GM18520 (cell line): ENCODE measurements at regions not wholly inside any gene's neighbourhood (a gene's known extent, or its start where the extent isn't known, plus 50 kb on each side); places are given as distances from the start of the nearest gene placed in this dataset.
A peak's percentile ranks its signal among the peaks of the same experiment; 100 is the strongest.

Source experiments
- ATAC-seq: cut with Tn5 transposase; IDR thresholded peaks from one replicate; pipeline ENCODE4 v1.9.1; 2021; ENCODE audit not compliant: unreplicated experiment

GRCh38 chr13:105037110-105037509 lies 1498.4 kb downstream of the EFNB2 start:
- ATAC-seq, result no peak

GRCh38 chr13:105035092-105035491 lies 1500.4 kb downstream of the EFNB2 start:
- ATAC-seq, result no peak

GRCh38 chr13:105033999-105034398 lies 1501.5 kb downstream of the EFNB2 start:
- no peak for ATAC-seq

DNA sequence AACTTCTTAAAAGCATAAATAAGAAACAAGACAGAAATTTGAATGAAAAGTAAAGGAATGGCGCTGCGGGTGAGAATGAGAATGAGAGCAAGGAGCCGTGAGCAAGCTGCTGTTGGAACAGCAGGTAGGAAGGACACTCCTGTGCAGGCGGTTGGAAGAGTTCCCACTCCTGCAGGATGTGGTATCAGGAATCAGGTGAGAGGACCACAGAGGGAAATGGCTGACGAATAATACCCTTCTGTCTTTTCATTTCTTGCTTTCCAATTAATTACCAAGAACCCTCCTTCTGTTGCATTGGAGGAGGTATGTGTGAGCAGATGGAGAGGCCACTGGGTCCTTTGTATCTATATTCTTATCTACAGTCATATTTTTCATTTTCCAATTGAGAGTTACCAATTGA lies 1504.2 kb downstream of the EFNB2 start:
- no peak for ATAC-seq

GRCh38 chr13:105030851-105031250 lies 1504.6 kb downstream of the EFNB2 start:
- ATAC-seq, result no peak

GRCh38 chr13:105019073-105019472 lies 1516.4 kb downstream of the EFNB2 start:
- no peak for ATAC-seq

- ATAC-seq, result no peak
These were observed 1519.2 kb downstream of the EFNB2 start for GRCh38 chr13:105016266-105016665.

- ATAC-seq, result no peak
These were observed 1526.9 kb downstream of the EFNB2 start for GRCh38 chr13:105008604-105009003.

DNA sequence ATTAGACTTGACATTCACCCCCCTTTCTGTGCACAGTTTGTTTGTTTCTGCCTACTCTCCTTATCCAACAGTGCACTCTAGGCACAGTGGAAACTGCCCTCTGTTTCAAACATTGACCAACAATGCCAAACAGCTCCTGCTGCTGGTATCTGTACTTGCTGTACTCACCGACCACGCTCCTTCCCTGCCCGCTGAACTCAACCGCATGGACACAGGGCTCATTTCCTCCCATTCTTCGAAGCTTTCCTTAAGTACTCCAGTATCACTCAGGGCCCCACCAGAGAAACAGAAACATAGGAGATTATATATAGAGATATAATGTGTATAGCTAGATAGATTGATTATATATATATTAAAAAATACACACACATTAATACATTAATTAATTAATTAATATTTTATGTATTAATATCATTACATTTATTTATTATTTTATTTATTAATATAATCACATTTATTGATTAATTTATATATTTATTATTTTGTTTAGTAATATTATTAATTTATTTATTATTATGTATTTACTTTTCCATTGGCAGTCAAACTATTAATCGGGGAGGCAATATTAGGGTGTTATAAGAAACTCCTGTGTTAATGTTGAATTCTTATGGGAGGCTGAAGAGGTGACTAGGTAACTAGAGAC lies 1528.2 kb downstream of the EFNB2 start:
- ATAC-seq, result no peak

DNA sequence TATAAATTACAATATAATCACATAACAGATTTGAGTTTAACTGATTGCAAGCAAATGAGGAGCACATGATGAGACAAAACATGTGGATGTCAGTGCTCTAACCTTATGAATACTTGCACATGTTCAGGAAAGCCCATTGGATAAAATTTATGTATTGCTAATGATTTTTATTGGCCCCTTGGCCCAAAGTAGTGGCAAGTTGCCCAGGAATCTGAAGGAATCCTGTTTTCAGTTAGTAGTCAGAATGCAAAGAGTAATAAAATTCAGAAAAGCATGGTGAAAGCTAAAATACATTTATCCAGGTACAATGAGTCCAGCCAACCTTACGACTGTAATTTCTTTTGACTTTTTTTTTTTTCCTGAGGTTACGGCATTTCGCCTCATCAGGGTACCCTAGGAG lies 1539.4 kb downstream of the EFNB2 start:
- no peak for ATAC-seq

DNA sequence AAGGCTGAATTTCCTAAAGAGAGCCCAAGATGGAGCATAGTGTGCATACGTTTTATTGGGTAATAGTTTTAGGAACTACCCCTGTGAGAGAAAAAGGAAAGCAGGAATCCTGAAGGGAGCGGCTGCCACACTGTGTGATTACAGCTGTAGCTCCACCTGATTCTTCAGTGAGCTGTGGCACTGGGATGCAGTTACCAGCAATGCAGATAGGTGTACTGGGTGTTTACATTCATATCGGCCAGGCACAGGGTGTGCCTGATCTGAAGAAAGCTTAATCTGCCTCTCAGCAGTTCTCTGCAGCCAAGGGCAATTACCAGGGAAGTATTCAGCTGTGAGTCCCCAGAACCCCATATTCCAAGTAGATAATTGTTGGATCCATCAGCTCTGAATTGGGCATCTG lies 1541.8 kb downstream of the EFNB2 start:
- no peak for ATAC-seq

- no peak for ATAC-seq
These were observed 1547.8 kb downstream of the EFNB2 start for GRCh38 chr13:104987621-104988020.

DNA sequence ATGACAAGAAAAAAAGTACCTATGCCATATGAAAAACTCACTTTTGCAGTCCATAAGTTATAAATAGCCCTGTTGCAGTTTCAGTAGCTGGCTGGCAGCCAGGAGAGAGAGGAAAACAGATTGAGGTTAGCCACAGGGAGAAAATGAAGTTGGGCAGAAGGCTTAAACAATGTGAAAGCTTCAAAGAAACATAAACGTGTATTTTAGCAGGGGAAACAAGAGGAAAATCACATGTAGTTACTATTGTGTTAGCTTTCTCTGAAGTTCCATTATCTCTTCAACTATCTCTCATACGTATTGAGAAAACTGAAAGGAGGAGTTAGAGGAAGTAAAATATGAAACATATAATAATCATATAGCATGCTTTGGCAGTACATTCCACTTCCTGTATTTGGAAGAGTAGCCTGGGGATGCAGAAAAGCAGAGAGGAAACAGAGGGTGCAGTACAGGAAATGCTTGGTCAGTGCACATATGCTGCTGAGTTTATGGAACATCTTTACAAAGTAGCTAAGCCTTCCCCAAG lies 1551.1 kb downstream of the EFNB2 start:
- ATAC-seq, result peak; percentile 59

DNA sequence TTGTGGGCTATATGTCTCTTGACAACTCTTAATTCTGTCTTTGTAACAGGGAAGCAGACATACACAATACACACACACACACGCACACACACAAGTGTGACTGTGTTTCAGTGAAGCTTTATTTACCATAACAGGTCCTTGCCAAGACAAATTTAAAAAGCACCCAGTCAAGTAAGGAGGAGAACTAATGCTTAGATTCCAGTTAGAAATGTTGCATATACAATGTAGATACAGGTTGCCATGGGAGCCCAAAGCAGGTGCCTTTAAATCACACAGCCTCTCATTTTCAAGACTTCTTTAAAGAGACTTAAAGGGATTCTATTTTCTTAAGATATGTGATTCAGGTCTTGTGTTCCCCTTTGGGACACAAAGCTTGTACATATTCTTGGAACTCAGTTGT lies 1551.9 kb downstream of the EFNB2 start:
- no peak for ATAC-seq

GRCh38 chr13:104980586-104980985 lies 1554.9 kb downstream of the EFNB2 start:
- no peak for ATAC-seq

DNA sequence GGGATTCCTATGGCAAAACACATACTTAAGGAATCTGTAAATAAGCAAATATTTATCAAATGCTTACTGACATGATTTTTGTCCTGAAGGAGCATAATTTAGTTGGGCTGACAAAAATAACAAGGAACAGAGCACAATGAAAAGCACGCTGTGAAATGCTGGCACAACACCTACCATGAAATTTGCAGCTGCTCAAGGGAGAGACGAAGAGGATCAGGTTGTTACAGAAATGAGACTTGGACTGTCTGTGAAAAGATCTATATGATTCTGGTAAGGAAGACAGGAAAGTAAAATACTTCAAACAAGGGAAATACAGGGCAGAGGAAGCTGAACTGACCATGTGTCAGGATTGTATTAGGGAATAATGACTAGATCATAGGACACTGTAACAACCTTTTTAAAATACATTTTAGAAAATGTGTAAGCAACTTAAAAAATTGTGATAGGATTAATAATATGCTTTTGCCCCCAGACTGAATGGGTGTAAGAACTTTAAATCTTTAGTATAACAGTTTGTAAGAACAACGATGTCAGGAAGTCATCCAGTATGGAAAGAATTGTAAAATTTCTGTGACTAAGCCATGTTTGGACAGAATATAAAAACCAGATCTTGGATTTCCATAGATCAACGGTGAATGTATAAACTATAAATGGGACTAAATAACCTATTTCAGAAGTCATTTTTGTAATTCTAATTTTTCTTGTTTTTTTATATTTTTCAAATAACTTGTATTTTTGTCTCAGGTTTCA lies 1556.0 kb downstream of the EFNB2 start:
- ATAC-seq, result no peak

GRCh38 chr13:104976986-104977385 lies 1558.5 kb downstream of the EFNB2 start:
- no peak for ATAC-seq

DNA sequence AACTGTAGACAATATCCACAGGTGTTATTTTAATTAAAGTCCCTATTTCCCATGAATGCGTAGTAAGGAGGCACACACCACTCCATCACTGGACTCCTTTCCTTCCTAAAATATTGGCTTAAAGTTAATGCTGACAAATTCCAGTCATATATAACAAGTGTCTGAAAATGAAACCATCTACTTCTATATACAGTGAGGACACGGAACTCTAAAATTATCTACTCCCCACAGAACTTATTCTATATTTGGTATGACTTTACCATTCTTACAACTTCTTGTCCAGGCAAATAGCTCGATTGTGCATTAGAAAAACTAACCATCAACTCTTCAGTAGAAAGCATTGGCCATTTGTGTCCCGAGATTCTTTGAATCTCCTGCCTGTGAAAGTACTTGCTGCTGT lies 1560.2 kb downstream of the EFNB2 start:
- peak; percentile 51 for ATAC-seq

GRCh38 chr13:104968876-104969275 lies 1566.6 kb downstream of the EFNB2 start:
- no peak for ATAC-seq

DNA sequence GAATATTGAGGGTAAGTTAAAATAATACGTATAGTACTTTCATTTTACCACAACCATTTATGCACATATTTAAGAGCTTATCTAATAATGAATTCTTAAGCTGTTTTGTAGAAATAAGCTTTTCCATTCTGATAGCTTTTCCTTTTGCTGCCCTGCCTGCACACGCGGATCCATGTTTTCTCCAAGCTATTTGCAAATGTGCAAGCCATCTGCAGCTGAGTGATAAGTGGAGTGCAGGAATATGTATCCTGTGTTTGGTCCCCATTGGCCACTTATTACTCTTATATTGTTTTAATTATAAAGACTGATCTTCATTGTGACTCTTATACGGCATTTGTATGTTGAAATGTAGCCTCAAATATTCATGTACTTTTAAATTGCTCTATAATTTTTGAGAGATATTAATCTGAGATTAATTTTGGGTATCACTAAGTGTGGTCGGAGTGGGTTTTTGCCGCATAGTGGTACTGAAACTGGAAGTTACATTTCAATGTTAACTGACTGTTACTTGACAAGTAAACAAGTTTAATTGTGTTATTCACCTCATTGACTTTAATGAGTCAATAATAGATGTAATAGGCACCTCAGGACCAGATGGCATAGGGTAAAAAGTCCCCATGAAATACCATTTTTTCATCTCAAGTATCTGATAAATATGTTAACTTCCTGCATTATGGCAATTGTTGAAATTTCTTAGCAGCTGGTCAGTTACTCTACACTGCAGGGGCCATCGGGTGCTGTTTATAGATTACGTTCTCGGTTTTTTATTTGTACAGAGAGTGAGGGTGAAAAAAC lies 1567.4 kb downstream of the EFNB2 start:
- ATAC-seq, result no peak

GRCh38 chr13:104967376-104967775 lies 1568.1 kb downstream of the EFNB2 start:
- ATAC-seq, result no peak

DNA sequence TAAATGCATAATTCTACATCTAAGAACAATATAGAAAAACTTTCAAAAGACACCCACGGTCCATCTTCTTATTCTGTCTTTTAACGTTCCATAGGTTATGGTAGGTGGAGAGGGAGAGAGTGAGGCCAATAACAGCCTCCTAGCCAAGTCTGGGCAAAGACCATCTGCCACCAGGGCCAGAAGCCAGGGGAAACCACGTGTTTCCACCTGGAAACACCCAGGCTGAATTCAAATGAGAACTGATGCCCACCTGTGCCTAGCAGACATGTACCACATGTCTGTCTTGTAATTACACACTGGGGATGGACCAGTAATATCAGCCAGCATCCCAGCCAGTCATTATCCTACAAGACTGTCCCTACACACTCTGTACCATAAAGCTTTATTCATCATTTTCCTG lies 1573.1 kb downstream of the EFNB2 start:
- no peak for ATAC-seq
